HUDEP-2 (cell line): ENCODE measurements at regions not wholly inside any gene's neighbourhood (a gene's known extent, or its start where the extent isn't known, plus 50 kb on each side); places are given as distances from the start of the nearest gene placed in this dataset.

ENCODE experiments used
- DNase-seq, 76 experiments: peaks; one replicate each; lab custom pipeline; 2025; ENCODE audit not compliant: unreplicated experiment in 76 of 76; lab: John Stamatoyannopoulos, UW

DNA sequence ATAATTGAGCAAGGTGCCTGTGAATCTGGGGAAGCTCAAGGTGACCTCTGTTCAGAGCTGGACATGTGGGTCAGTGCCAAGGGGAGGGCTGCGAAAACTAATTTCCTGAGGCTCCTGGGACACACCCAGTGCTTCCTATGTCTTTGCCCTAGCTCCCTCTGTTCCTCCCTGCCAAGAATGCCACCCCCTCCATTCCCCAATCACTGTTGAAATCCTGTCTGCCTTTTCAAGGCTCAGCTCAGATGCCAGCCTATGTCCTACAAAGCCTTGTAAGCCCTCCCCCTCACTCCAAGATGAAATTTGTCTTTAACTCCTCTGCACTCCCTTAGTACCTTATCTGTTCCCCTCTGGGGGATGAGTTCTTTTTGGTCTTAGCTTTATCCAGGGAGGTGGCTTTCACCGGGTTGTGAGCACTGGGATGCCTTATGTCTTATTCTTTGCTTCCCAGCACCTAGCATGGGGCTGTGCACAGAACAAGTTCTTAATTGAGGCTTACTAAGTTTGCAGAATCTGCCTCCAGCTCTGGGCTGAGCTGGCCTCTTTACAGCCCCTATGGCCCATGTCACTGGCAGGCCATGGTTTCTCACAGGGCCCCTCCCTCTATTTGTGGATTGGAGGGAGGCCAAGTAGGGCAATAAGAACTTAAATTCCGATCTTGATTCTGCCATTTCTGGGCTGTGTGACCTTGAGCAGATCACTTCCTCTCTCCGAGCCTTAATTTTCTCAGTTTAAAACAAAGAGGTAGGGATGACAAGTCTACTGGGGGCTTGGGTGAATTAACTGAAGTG lies 51.5 kb upstream of the EPB41L1 start:
- DNase-seq, result no peak

DNA sequence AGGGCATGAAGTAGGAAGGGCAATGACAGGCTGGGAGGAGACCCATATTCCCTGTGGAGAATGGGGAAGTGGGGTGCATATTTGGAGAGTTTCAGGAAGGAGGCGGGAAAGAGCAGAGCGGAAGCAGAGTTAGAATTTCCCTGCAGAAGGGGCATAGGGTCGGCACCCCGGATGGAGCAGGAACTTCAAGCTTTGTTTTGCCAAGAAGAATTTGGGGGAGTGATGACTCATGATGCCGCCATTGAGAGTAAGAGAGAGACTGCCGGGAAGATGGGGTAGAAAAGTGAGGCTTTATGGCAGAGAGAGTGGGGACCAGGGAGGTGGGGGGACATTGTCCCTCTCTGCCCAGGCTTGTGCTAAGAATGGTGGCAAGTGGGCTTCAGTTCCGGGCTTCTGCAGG lies 50.3 kb upstream of the EPB41L1 start:
- no peak for DNase-seq
